Mesenchymal stem cell (in vitro differentiated cells and primary cell): ENCODE measurements at regions not wholly inside any gene's neighbourhood (a gene's known extent, or its start where the extent isn't known, plus 50 kb on each side); places are given as distances from the start of the nearest gene placed in this dataset.
A peak's percentile ranks its signal among the peaks of the same experiment; 100 is the strongest.

ENCODE experiments used
- DNase-seq: peaks from one replicate; pipeline ENCODE4 v3.0.0-alpha.2; 2013
- H2AFZ ChIP-seq: one replicate; pipeline ENCODE4 v1.6.1; 2013; ENCODE audit warnings: low read depth, mild to moderate bottlenecking, control low read depth, inconsistent platforms, low read length, moderate library complexity
- H2AK5ac ChIP-seq: 2 replicates; pipeline ENCODE4 v1.6.1; 2013; ENCODE audit warnings: low read length, moderate library complexity, mild to moderate bottlenecking, inconsistent platforms; ENCODE audit not compliant: severe bottlenecking
- H2BK120ac ChIP-seq: one replicate; pipeline ENCODE4 v1.6.1; 2013; ENCODE audit warnings: low read depth, mild to moderate bottlenecking, inconsistent platforms, low read length, moderate library complexity
- H2BK12ac ChIP-seq, 2 experiments: one replicate each; pipeline ENCODE4 v1.6.1; 2013; ENCODE audit warnings: inconsistent platforms in 2 of 2, low read length in 2 of 2, mild to moderate bottlenecking in 2 of 2, moderate library complexity in 2 of 2, control low read depth in 1 of 2
- H2BK15ac ChIP-seq: one replicate; pipeline ENCODE4 v1.6.1; 2013; ENCODE audit warnings: mild to moderate bottlenecking, low read depth, inconsistent platforms; ENCODE audit not compliant: poor library complexity, severe bottlenecking
- H2BK5ac ChIP-seq: 2 replicates; pipeline ENCODE4 v1.6.1; 2013; ENCODE audit warnings: low read depth, mild to moderate bottlenecking, low read length, control low read depth, inconsistent platforms; ENCODE audit not compliant: poor library complexity, severe bottlenecking
- H3K14ac ChIP-seq, 2 experiments: one replicate each; pipeline ENCODE4 v1.6.1; 2013; ENCODE audit warnings: inconsistent platforms in 2 of 2, low read length in 2 of 2, control low read depth in 1 of 2, mild to moderate bottlenecking in 1 of 2, moderate library complexity in 1 of 2
- H3K18ac ChIP-seq, 2 experiments: one replicate each; pipeline ENCODE4 v1.6.1; 2013; ENCODE audit warnings: inconsistent platforms in 2 of 2, low read length in 2 of 2, control low read depth in 1 of 2, low read depth in 1 of 2, mild to moderate bottlenecking in 1 of 2
- H3K23ac ChIP-seq, 2 experiments: one replicate each; pipeline ENCODE4 v1.6.1; 2013; ENCODE audit warnings: inconsistent platforms in 2 of 2, low read length in 2 of 2, mild to moderate bottlenecking in 2 of 2, moderate library complexity in 2 of 2, control low read depth in 1 of 2
- H3K27ac ChIP-seq: 2 replicates; pipeline ENCODE4 v1.5.1; 2013; ENCODE audit warnings: mild to moderate bottlenecking, moderate library complexity, low read length, control low read depth, inconsistent platforms; ENCODE audit not compliant: poor library complexity, severe bottlenecking
- H3K27me3 ChIP-seq, 2 experiments: 2 replicates each; pipeline versions ENCODE4 v1.6.1 to v1.7.0; 2013; ENCODE audit warnings: low read length in 2 of 2, mild to moderate bottlenecking in 2 of 2, moderate library complexity in 2 of 2, control low read depth in 1 of 2, inconsistent platforms in 1 of 2; ENCODE audit not compliant: control insufficient read depth in 1 of 2, insufficient read depth in 1 of 2
- H3K36me3 ChIP-seq, 2 experiments: 2 replicates each; pipeline versions ENCODE4 v1.6.1 to v1.7.0; 2013; ENCODE audit warnings: low read length in 2 of 2, control low read depth in 1 of 2, inconsistent platforms in 1 of 2, low read depth in 1 of 2, mild to moderate bottlenecking in 1 of 2; ENCODE audit not compliant: insufficient read depth in 2 of 2, control insufficient read depth in 1 of 2
- H3K4ac ChIP-seq, 2 experiments: one replicate each; pipeline ENCODE4 v1.6.1; 2013; ENCODE audit warnings: inconsistent platforms in 2 of 2, low read length in 2 of 2, mild to moderate bottlenecking in 2 of 2, moderate library complexity in 2 of 2, control low read depth in 1 of 2, low read depth in 1 of 2
- H3K4me1 ChIP-seq: 2 replicates; pipeline ENCODE4 v1.6.1; 2013; ENCODE audit warnings: low read depth, low read length, control low read depth; ENCODE audit not compliant: control insufficient read depth, insufficient read depth
- H3K4me2 ChIP-seq: 2 replicates; pipeline ENCODE4 v1.6.1; 2013; ENCODE audit warnings: low read length, mild to moderate bottlenecking, inconsistent platforms; ENCODE audit not compliant: poor library complexity, severe bottlenecking
- H3K4me3 ChIP-seq, 2 experiments: 2 replicates each; pipeline versions ENCODE4 v1.5.1 to v1.7.0; 2013; ENCODE audit warnings: low read length in 2 of 2, mild to moderate bottlenecking in 2 of 2, control low read depth in 1 of 2, low read depth in 1 of 2; ENCODE audit not compliant: insufficient read depth in 1 of 2
- H3K79me1 ChIP-seq: replicated peaks from 2 replicates; pipeline ENCODE4 v1.6.1; 2013; ENCODE audit warnings: mild to moderate bottlenecking, control low read depth, low read length, inconsistent platforms; ENCODE audit not compliant: poor library complexity, severe bottlenecking
- H3K9ac ChIP-seq: 2 replicates; pipeline ENCODE4 v1.7.0; 2013; ENCODE audit warnings: mild to moderate bottlenecking, low read length, moderate library complexity
- H3K9me3 ChIP-seq: 2 replicates; pipeline ENCODE4 v1.7.0; 2013; ENCODE audit warnings: mild to moderate bottlenecking, low read length; ENCODE audit not compliant: control insufficient read depth
- H4K8ac ChIP-seq: one replicate; pipeline ENCODE4 v1.6.1; 2013; ENCODE audit warnings: inconsistent platforms, mild to moderate bottlenecking, low read length, moderate library complexity
- H4K91ac ChIP-seq: one replicate; pipeline ENCODE4 v1.6.1; 2013; ENCODE audit warnings: mild to moderate bottlenecking, low read length, inconsistent platforms
- WGBS: methylation state at CpG from one replicate; pipeline ENCODE4 v1.1.7; 2013; ENCODE audit warnings: mixed read lengths; 5-methylcytosine and 5-hydroxymethylcytosine counted together

DNA sequence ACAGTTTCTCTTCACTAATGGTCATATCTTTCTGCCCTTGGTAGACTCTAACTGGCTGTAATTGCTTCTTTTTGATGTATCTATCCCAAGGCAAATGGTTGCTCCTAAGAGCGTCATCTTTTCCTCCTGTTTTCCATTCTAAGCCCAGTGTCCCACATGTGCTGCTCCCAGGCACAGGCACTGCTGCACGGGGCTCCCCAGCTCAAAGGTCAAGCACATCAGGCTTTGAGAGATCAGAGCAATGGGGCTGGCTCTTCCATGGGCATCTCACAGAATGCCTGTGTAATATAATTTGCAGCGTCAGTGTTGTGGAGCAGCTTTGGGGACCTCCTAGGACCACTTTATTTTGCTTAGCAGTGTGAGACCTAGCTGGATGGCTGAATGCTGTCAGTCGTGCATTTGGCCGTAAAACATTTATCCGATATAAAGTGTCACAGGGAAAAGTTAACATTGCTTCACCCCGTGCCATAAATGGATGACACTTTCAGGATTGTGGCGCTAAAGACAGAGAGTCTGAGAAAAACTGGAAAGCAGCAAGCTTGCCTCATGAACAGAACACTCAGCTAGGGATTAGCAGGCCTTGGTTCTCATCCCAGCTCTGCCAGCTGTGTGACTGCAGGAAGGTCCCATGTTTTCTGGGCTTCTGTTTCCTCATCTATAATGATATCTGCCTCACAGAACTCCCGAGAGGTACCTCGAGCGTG, 277.5 kb upstream of the TBL1XR1 start:
- no peaks in the 10 kb centered on the region for H3K9me3 ChIP-seq
- no peak overlapping the region for H2BK5ac ChIP-seq
- peak overlapping the region; percentile 47 for H2AK5ac ChIP-seq
- peak overlapping the region; percentile 20 to 38 for H3K4ac ChIP-seq
- H2BK12ac ChIP-seq = peak overlapping the region; percentile 15 to 32
- H3K27me3 ChIP-seq = no peaks in the 10 kb centered on the region
- H3K4me1 ChIP-seq = peaks cover 4% of the 10 kb centered on the region
- H3K23ac ChIP-seq = no peak overlapping the region
- H3K27ac ChIP-seq = no peak overlapping the region
- H3K4me3 ChIP-seq = no peak overlapping the region
- no peaks in the 10 kb centered on the region for H3K36me3 ChIP-seq
- H2BK120ac ChIP-seq = no peak overlapping the region
- H4K91ac ChIP-seq = no peak overlapping the region
- no peak overlapping the region for H2AFZ ChIP-seq
- no peak overlapping the region for H3K14ac ChIP-seq
- H3K18ac ChIP-seq = peak overlapping the region; percentile 2 to 50
- 90% methylated on average over 11 of the region's 11 CpGs for WGBS
- H2BK15ac ChIP-seq = no peak overlapping the region
- H3K79me1 ChIP-seq = no peaks in the 10 kb centered on the region
- peak overlapping the region; percentile 17 for H4K8ac ChIP-seq
- no peak overlapping the region for H3K4me2 ChIP-seq
- no peak overlapping the region for H3K9ac ChIP-seq
- no peak for DNase-seq

DNA sequence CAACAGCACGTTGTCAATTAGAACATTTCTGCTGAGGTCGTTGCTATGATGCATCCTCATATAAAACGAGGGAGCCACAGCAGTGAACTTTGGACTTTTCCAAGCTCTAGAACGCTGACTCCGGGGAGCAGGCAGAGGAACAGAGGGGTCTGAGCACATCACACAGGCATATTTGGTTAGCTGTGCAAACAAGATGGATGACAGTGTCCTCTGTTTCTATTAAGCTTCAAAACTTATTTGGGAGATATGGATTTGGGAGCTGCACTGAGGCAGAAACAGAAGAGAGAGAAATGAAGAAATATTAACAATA, 278.0 kb upstream of the TBL1XR1 start:
- Histone ChIP-seq H2BK12ac (peak overlapping the region; percentile 15 to 20), H3K36me3 (no peaks in the 10 kb centered on the region), H3K4me1 (peaks cover 4% of the 10 kb centered on the region), H3K79me1 (no peaks in the 10 kb centered on the region), H3K9ac (no peak overlapping the region), H4K8ac (no peak overlapping the region), H3K18ac (peak overlapping the region; percentile 2 to 50), H3K9me3 (no peaks in the 10 kb centered on the region), H3K27ac (no peak overlapping the region), H2BK5ac (no peak overlapping the region), H2AFZ (no peak overlapping the region), H4K91ac (no peak overlapping the region), H3K4me3 (no peak overlapping the region), H3K4me2 (no peak overlapping the region), H2AK5ac (peak overlapping the region; percentile 47), H3K23ac (no peak overlapping the region), H2BK120ac (no peak overlapping the region), H3K14ac (no peak overlapping the region), H3K4ac (peak overlapping the region in 1 of 2 experiments; percentile 38), H3K27me3 (no peaks in the 10 kb centered on the region), H2BK15ac (no peak overlapping the region)
- DNase-seq = no peak
- WGBS = 87% methylated on average over 5 of the region's 5 CpGs

DNA sequence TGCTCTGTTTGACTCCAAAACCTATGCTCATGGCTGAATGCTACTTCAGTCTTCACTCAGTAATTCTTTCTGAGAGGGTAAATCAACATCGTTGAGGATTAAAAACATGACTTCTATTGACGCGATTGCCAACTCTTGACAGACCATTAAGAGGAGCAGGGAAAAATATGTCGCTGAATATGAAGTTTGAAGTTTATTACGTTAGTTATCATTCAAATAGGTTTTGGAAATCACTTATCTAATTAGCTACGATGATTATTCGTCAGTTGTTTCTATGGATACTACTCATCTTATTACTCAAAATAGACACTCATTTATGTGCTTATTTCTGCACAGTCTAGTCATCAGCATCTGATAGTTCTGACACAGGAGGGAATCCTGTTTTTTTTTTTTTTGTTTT, 279.2 kb upstream of the TBL1XR1 start:
- no peaks in the 10 kb centered on the region for H3K36me3 ChIP-seq
- no peak for DNase-seq
- no peak overlapping the region for H3K4me2 ChIP-seq
- no peak overlapping the region for H2AFZ ChIP-seq
- H3K9me3 ChIP-seq = no peaks in the 10 kb centered on the region
- H2BK12ac ChIP-seq = peak overlapping the region; percentile 77 to 86
- WGBS = 96% methylated on average over 6 of the region's 7 CpGs
- no peak overlapping the region for H2BK15ac ChIP-seq
- H3K27ac ChIP-seq = no peak overlapping the region
- no peak overlapping the region for H3K9ac ChIP-seq
- no peak overlapping the region for H2AK5ac ChIP-seq
- no peaks in the 10 kb centered on the region for H3K79me1 ChIP-seq
- peak overlapping the region in 1 of 2 experiments; percentile 49 for H3K4ac ChIP-seq
- H3K23ac ChIP-seq = no peak overlapping the region
- no peaks in the 10 kb centered on the region for H3K27me3 ChIP-seq
- peaks cover 4% of the 10 kb centered on the region for H3K4me1 ChIP-seq
- H2BK120ac ChIP-seq = no peak overlapping the region
- no peak overlapping the region for H2BK5ac ChIP-seq
- H4K91ac ChIP-seq = no peak overlapping the region
- no peak overlapping the region for H3K18ac ChIP-seq
- H3K14ac ChIP-seq = no peak overlapping the region
- no peak overlapping the region for H3K4me3 ChIP-seq
- no peak overlapping the region for H4K8ac ChIP-seq

DNA sequence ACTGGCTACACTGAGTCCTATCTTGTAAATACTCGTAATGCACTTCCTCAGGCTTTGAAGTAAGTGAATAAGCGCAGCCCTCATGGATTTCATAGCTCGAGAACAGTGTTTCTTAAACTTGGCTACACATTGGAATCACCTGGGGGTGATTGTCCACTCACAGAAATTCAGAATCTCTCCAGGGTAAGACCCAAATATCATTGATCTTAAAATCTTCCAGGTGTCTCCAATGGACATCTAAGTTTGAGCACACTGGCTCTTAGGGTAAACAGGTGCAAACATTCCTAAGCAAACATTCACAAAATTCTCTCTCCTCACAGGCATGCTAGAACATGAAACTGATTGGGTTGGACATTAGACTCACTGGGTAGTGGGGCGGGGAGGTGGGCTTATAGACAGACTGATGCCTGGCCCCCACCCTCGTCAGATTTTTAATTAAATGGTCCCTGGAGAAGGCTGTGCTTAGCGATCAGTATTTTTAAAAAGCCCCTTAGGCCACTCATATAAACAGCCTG, 279.7 kb upstream of the TBL1XR1 start:
- no peak overlapping the region for H2BK12ac ChIP-seq
- no peak overlapping the region for H3K9ac ChIP-seq
- no peaks in the 10 kb centered on the region for H3K9me3 ChIP-seq
- H2AK5ac ChIP-seq = peak overlapping the region; percentile 86
- no peaks in the 10 kb centered on the region for H3K36me3 ChIP-seq
- no peak overlapping the region for H3K4me3 ChIP-seq
- no peak overlapping the region for H3K14ac ChIP-seq
- no peak overlapping the region for H2BK120ac ChIP-seq
- DNase-seq = no peak
- WGBS = 95% methylated on average over 6 of the region's 6 CpGs
- no peak overlapping the region for H3K23ac ChIP-seq
- no peak overlapping the region for H4K91ac ChIP-seq
- H4K8ac ChIP-seq = no peak overlapping the region
- H3K4me1 ChIP-seq = peaks cover 4% of the 10 kb centered on the region
- no peak overlapping the region for H3K4me2 ChIP-seq
- H2BK5ac ChIP-seq = no peak overlapping the region
- H2AFZ ChIP-seq = no peak overlapping the region
- H3K79me1 ChIP-seq = no peaks in the 10 kb centered on the region
- H3K4ac ChIP-seq = peak overlapping the region in 1 of 2 experiments; percentile 15
- H3K18ac ChIP-seq = no peak overlapping the region
- H3K27me3 ChIP-seq = no peaks in the 10 kb centered on the region
- H2BK15ac ChIP-seq = no peak overlapping the region
- no peak overlapping the region for H3K27ac ChIP-seq
